Osteocyte (in vitro differentiated cells): ENCODE measurements at regions not wholly inside any gene's neighbourhood (a gene's known extent, or its start where the extent isn't known, plus 50 kb on each side); places are given as distances from the start of the nearest gene placed in this dataset.

Experiments used
- DNase-seq: peaks from one replicate; pipeline ENCODE4 v3.0.0; 2021; ENCODE audit warnings: mixed read lengths; ENCODE audit not compliant: unreplicated experiment; ENCODE audit errors: extremely low spot score
- H3K27ac Mint-ChIP-seq: one replicate; pipeline ENCODE4 v1.8.0; 2021; ENCODE audit warnings: mild to moderate bottlenecking, mixed read lengths; ENCODE audit not compliant: unreplicated experiment
- H3K27me3 Mint-ChIP-seq: one replicate; pipeline ENCODE4 v1.8.0; 2021; ENCODE audit warnings: mixed read lengths; ENCODE audit not compliant: unreplicated experiment
- H3K36me3 Mint-ChIP-seq: one replicate; pipeline ENCODE4 v1.8.0; 2021; ENCODE audit warnings: mixed read lengths; ENCODE audit not compliant: unreplicated experiment
- H3K4me1 Mint-ChIP-seq: one replicate; pipeline ENCODE4 v1.8.0; 2021; ENCODE audit warnings: mixed read lengths; ENCODE audit not compliant: unreplicated experiment
- H3K4me3 Mint-ChIP-seq: one replicate; pipeline ENCODE4 v1.8.0; 2021; ENCODE audit warnings: mild to moderate bottlenecking, moderate library complexity, mixed read lengths; ENCODE audit not compliant: unreplicated experiment
- H3K9me3 Mint-ChIP-seq: one replicate; pipeline ENCODE4 v1.8.0; 2021; ENCODE audit warnings: mixed read lengths; ENCODE audit not compliant: unreplicated experiment
- TF ChIP-seq, protein P1 (sequence below): fragments of 200-600 bp; sonication (generic); IDR thresholded peaks from 2 replicates; pipeline ENCODE4 v1.5.0; 2021; ENCODE audit warnings: antibody characterized with exemption, mild to moderate bottlenecking, moderate library complexity

DNA sequence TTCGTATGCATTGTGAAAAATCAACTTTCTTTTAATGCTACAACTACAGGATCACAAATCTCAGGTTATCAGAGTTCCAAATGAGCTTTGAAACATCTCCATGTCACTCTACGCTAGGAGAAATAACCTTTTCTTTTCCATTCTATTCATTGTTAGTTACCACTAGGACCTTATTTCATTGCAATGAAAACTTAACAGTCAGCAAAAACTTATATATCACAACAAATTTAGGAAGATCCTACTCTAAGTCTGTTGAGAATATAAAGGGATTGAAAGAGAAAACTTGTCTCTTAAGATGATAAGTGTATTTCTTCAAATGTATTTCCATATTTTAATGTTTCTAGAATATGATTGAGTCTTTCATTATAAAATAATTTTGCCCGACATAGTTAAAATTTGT, 539.1 kb downstream of the TMTC2 start:
- DNase-seq: no peak
- no peaks in the 10 kb centered on the region for H3K36me3 Mint-ChIP-seq
- no peak overlapping the region for H3K4me3 Mint-ChIP-seq
- no peaks in the 10 kb centered on the region for H3K4me1 Mint-ChIP-seq
- TF ChIP-seq, protein P1, sequence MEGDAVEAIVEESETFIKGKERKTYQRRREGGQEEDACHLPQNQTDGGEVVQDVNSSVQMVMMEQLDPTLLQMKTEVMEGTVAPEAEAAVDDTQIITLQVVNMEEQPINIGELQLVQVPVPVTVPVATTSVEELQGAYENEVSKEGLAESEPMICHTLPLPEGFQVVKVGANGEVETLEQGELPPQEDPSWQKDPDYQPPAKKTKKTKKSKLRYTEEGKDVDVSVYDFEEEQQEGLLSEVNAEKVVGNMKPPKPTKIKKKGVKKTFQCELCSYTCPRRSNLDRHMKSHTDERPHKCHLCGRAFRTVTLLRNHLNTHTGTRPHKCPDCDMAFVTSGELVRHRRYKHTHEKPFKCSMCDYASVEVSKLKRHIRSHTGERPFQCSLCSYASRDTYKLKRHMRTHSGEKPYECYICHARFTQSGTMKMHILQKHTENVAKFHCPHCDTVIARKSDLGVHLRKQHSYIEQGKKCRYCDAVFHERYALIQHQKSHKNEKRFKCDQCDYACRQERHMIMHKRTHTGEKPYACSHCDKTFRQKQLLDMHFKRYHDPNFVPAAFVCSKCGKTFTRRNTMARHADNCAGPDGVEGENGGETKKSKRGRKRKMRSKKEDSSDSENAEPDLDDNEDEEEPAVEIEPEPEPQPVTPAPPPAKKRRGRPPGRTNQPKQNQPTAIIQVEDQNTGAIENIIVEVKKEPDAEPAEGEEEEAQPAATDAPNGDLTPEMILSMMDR: no peak
- H3K9me3 Mint-ChIP-seq: no peaks in the 10 kb centered on the region
- H3K27ac Mint-ChIP-seq: no peak overlapping the region
- peaks cover 6% of the 10 kb centered on the region for H3K27me3 Mint-ChIP-seq

DNA sequence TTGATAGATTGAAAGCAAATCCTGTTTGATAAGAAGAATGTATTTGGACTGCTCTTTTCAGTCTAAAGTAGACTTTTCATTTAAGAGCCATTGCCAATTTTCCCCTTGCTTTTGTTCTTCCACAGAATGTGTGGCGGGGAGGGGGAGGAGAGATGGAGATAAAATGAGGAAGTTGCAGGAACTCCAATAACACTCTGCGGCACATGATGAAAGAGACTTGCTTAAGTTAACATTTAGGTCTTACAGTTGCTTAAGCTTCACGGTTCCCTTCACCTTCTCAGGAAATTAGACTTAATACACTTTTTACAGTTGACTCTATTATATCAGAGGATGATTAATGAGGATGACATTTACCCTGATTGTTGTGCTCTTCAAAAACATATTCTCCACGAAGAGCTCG, 537.3 kb downstream of the TMTC2 start:
- no peak overlapping the region for H3K27ac Mint-ChIP-seq
- H3K36me3 Mint-ChIP-seq: no peaks in the 10 kb centered on the region
- H3K4me1 Mint-ChIP-seq: no peaks in the 10 kb centered on the region
- DNase-seq: no peak
- H3K4me3 Mint-ChIP-seq: no peak overlapping the region
- H3K27me3 Mint-ChIP-seq: peaks cover 8% of the 10 kb centered on the region
- H3K9me3 Mint-ChIP-seq: no peaks in the 10 kb centered on the region
- TF ChIP-seq, protein P1: no peak

DNA sequence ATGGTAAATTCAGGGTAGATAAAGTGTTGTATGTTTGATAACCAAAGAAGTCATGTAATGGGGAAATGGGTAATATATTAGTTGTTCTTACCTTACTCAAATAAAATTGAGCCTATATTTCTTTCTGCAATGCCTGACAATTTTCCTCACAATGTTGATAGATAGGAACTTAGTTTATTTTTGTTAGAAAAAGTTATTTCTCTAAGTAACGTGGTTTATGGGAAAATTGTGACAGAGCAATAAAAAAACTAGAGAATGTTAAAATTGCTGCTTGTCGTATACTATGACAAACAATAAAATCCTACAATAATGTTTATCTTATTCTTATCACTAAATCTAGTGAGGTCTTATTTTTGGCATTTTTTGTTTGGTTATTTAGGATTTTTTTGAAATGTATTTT, 534.1 kb downstream of the TMTC2 start:
- Mint-ChIP-seq H3K4me1 (no peaks in the 10 kb centered on the region), H3K36me3 (no peaks in the 10 kb centered on the region), H3K9me3 (no peaks in the 10 kb centered on the region), H3K27ac (no peak overlapping the region), H3K4me3 (no peak overlapping the region), H3K27me3 (peaks cover 6% of the 10 kb centered on the region)
- TF ChIP-seq, protein P1: no peak
- no peak for DNase-seq

DNA sequence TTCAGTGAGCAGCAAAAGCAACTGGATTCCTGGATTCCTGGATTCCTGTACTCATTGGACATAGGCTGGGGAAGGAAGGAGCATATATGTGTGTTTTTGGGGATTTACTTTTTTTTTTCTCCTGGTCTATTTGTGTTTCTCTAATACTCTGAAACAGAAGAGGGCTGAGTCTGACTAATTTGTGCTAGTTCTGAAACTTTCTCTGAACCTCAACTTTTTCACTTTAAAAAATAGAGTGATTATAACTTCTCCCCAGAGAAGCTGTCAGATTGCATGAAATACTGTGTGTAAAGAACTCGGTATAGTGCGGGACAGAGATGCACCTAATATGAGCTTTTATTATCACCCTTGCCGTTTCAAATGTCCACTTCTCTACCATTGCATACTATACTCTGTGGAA, 529.5 kb downstream of the TMTC2 start:
- Mint-ChIP-seq H3K4me1 (no peaks in the 10 kb centered on the region), H3K9me3 (no peaks in the 10 kb centered on the region), H3K27me3 (peaks cover 22% of the 10 kb centered on the region), H3K36me3 (no peaks in the 10 kb centered on the region), H3K4me3 (no peak overlapping the region), H3K27ac (no peak overlapping the region)
- DNase-seq: no peak
- TF ChIP-seq, protein P1: no peak

DNA sequence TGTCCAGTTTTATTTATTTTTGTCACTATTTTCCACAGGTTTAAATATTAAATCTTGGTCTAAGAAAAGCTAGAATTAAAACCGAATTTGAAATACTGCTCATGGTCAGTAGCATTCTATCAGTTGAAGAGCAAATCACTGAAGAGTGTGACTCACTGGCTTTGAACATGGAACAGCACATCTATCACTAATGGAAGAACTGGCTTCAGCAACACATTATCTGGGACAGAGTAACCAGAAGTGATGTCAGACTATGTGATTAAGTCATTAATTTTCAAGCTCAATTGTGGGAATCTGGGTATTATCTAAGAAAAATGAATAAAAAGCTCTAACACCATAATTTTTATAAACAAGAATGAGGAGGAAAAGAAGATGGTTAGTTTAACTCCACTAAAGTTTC, 527.5 kb downstream of the TMTC2 start:
- no peak overlapping the region for H3K4me3 Mint-ChIP-seq

More for the DNA sequence above, 527.5 kb downstream of the TMTC2 start:
- H3K9me3 Mint-ChIP-seq: no peaks in the 10 kb centered on the region
- H3K36me3 Mint-ChIP-seq: no peaks in the 10 kb centered on the region
- no peaks in the 10 kb centered on the region for H3K4me1 Mint-ChIP-seq
- no peak for DNase-seq
- TF ChIP-seq, protein P1: no peak
- H3K27me3 Mint-ChIP-seq: peaks cover 21% of the 10 kb centered on the region
- no peak overlapping the region for H3K27ac Mint-ChIP-seq
